Peyer's patch (tissue), 4 donors: ENCODE measurements at regions not wholly inside any gene's neighbourhood (a gene's known extent, or its start where the extent isn't known, plus 50 kb on each side); places are given as distances from the start of the nearest gene placed in this dataset.

ENCODE experiments used
- CTCF ChIP-seq, 6 experiments: fragments of 450-650 bp in 4 of 6; fragments of 200-600 bp in 2 of 6; sonication (generic) in 1 of 6; IDR thresholded peaks; one replicate each; pipeline ENCODE4 v1.5.1; 2017 to 2019; ENCODE audit warnings: antibody characterized with exemption in 6 of 6, mild to moderate bottlenecking in 3 of 6, moderate library complexity in 1 of 6
- POLR2A ChIP-seq, 2 donors: fragments of 450-650 bp; IDR thresholded peaks; one replicate each; pipeline ENCODE4 v1.5.1; 2017; ENCODE audit warnings: antibody characterized with exemption in 2 of 2, mild to moderate bottlenecking in 2 of 2, moderate library complexity in 2 of 2

- TF ChIP-seq CTCF (IDR thresholded peaks at IDR 0.05): no peak
- TF ChIP-seq POLR2A (IDR thresholded peaks at IDR 0.05): no peak
Measured at GRCh38 chr9:104448036-104448435, 56.0 kb upstream of the OR13F1 start.
